G401 (cell line): ENCODE measurements at regions not wholly inside any gene's neighbourhood (a gene's known extent, or its start where the extent isn't known, plus 50 kb on each side); places are given as distances from the start of the nearest gene placed in this dataset.
"Not testable (repeated sequence)": the region's sequence is repeated elsewhere in the genome, so short reads cannot be mapped to it uniquely, and the experiment has no call there.

ENCODE experiments used
- DNase-seq: peaks from one replicate; pipeline ENCODE4 v3.0.0-alpha.2; 2015; ENCODE audit warnings: low spot score
- in situ Hi-C: cut with HindIII; loops from 2 replicates; pipeline ENCODE4 v1.10.0; 2016; ENCODE audit warnings: low sequenced_read_pairs, mixed read lengths

DNA sequence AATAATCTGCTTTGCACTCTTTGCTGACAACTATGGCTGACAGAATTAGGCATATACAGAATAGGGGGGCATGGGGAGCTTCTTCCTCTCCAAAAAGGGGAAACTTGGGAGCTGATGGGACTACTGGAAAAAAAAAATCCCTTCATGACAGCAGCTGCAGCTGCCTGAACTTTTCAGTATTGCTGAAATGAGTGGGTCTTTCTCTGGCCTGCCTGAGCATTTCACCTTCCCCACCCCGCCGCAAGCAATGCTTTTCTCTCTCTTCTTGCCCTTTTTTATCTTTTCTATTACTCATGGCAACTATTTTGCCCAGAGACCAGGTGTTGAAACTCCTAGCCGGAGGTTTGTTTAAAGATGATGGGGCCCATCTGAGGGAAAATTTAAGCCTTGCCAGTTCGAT, 244.9 kb downstream of the SEMA3D start:
- in situ Hi-C loops = no loop called here
- no peak for DNase-seq

DNA sequence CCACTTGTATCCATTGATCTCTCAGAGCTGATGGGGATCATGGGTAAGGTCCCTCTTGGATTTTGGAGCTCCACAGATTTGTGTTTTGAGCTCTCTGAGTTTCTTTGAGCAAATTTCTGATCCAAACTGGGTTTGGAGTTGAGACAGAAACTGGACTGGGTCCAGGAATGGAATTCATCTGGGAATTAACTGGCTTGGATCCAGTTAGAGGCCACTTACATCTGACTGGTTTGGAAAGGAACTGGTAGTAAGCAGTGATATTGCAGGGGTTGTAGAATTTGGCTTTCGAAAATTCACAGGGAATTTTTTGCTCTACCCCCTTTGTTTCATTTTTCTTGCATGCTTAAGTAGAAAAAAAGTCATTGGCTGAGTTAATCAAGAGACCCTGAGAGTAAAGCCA, 245.6 kb downstream of the SEMA3D start:
- in situ Hi-C loops = no loop called here
- no peak for DNase-seq

DNA sequence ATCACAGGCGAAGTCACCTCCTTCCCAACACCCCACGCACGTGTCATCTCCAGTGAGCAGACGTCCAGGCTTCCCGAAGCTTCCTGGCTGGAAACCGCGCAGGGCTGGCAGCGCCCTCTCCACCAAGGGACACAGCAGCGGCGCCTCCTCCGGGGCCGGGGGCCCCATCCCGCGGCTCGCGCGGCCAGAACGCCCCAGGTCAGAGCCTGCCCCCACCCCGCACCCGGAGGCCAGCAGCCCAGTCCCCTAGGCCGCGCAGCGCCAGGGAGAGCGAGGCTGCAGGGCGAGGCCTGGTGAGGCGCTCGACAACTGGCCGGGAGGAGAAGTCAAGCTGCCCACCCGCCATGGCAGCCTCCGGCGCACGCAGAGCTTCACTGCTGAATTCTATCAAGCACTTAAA, 247.0 kb downstream of the SEMA3D start:
- no peak for DNase-seq
- in situ Hi-C loops = no loop called here

DNA sequence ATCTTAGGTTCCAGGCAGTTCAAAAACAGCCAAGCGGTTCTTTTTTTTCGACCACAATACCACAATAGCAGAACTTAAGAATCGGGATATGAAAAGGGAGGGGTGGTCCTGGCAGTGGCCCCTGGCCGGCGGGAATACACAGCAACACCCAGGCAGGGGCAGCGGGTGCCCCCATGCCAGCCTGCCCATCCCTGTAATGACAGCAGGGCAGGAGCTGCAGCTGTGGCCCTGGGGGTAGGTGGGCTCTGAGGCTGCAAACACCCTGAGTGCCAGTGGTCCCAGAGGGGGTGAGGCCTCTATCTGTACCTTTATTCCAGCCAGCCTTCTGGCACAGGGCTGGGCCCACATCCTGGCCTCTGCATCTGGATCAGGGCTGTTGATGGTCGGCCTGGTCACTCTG, 247.4 kb downstream of the SEMA3D start:
- DNase-seq = no peak
- in situ Hi-C loops = no loop called here

DNA sequence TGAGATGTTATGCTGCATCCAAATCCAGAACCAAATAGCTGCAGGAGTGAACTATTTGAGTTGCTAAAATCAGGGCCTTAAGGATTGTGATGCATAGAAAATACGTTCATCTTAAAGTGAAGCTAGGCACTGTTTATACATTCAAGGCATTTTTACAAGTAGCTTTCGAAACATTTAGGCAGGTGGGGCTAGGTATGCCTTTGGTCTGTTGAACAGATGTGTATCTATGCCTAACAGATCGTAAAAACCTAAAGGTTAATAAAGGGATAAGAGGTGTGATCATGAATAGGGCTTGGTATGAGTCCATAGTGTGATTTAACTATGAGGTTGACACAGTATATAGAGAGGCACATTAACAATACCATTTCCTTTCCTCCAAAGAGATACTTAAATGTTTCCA, 262.5 kb downstream of the SEMA3D start:
- DNase-seq = no peak
- in situ Hi-C loops = no loop called here

DNA sequence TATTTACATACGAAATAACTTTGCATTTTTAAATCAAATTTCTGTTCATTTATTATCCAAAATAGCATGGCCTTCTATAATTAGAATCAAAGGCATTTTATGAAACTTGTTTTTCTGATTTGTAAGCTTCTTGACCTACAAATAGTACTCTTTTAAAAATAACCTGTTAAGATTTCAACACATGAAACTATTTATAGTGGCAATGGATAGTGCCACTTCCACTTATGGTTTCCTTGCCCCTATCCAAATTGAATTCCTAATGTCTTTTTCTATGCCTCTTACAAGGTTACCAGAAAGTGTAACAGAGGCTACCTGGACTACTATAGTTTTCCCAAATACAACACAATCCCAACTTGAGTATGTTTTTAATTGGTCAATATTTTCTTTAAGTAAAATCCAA, 263.5 kb downstream of the SEMA3D start:
- no peak for DNase-seq
- in situ Hi-C loops = no loop called here

DNA sequence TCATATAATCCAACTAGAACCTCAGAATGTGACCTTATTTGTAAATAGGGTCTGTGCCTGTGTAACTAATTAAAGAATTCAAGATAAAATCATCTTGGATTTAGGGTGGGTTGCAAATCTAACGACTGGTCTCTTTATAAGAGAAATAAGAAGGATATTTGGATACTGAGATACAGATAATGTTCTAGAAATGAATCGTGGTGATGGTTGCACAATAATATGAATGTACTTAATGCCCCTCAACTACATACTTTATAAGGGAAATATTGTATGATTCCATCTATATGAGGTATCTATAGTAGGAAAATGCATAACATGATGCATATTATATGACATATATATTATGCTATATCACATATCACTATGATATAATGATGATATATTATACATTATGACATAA, 265.7 kb downstream of the SEMA3D start:
- in situ Hi-C loops = no loop called here

DNA sequence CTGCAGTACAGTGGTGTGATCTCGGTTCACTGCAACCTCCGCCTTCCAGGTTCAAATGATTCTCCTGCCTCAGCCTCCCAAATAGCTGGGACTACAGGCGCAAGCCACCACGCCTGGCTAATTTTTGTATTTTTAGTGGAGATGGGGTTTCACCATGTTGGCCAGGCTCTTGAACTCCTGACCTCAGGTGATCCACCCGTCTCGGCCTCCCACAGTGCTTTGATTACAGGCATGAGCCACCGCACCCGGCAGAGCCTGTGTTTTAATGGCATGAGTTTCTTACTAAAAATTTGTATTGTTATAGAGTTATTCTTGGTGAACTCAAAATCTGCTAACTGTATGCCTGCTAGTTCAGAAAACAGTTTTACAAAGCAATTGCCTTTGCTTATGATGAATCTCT, 269.9 kb downstream of the SEMA3D start:
- in situ Hi-C loops, DNase-seq: not testable (repeated sequence)

More for the DNA sequence above, 265.7 kb downstream of the SEMA3D start:
- no peak for DNase-seq

DNA sequence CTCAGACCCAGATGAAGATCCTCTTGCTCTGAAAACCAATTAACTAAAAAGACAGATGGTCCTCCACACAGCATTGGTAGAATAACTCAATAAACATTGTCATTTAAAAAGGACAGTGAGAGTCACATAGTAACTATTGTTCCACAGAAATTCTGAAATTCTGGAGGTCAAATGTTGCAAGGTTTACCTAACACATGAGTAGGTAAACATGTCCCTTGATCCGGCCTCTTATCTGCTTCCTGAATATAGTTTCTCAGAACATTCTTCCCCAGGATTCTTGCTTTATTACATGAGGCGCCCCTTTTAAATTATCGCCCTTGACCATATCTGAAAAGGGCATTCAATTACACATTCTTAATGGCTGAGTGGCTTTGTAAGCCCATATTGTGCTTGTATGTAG, 270.7 kb downstream of the SEMA3D start:
- in situ Hi-C loops = no loop called here
- no peak for DNase-seq

DNA sequence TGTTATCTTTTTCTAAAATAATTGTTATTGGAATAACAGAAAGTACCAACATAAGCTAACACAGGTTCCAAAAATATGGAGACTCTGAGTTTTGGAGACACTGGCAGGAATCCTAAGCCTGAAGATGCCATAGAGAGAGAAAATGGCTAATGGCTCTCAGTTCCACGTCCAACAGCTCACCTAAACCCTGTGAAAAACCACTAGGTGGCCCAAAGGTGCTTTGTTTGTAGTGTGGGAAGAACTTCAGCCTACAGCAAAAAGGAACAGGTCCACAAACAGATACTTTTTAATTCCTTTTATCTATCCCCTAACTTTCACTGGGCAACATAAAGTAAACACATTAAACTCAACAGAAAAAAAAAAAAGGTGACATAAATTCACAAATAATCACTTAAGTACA, 272.3 kb downstream of the SEMA3D start:
- in situ Hi-C loops = no loop called here
- DNase-seq = no peak

DNA sequence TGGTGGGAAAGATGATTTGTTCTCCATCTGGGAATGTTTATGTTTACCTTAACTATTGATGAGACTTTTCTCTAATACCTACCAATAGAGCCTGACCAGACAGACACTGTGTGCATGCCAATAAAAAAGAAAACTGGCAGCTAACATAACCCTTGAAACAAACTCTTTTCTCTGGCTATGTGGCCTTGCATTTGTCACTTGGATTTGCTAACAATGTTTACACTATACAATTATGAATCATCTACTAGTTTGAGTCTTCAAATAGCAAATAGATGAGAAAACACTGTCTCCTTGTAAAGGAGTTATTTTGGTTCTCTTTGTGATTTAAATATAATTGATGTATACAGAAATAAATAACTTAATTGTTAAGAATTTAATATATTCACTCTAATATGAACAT, 273.1 kb downstream of the SEMA3D start:
- no peak for DNase-seq
- in situ Hi-C loops = no loop called here

DNA sequence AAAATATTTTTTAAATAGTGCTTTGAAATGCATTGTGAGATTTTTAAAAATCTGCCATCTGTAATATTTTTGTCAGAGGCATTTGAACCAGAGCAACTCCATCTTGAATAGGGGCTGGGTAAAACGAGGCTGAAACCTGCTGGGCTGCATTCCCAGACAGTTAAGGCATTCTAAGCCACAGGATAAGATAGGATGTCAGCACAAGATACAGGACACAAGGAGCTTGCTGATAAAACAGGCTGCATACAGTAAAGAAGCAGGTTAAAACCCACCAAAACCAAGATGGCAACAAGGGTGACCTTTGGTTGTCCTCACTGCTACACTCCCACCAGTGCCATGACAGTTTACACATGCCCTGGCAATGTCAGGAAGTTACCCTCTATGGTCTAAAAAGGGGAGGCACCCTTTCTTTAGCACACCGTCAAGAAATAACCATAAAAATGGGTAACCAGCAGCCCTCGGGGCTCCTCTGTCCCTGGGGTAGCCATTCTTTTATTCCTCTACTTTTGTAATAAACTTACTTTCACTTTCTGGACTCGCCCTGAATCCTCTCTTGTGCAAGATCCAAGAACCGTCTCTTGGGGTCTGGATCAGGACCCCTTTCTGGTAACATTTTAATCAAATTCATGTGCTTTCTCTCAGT, 273.7 kb downstream of the SEMA3D start:
- in situ Hi-C loops = no loop called here

DNA sequence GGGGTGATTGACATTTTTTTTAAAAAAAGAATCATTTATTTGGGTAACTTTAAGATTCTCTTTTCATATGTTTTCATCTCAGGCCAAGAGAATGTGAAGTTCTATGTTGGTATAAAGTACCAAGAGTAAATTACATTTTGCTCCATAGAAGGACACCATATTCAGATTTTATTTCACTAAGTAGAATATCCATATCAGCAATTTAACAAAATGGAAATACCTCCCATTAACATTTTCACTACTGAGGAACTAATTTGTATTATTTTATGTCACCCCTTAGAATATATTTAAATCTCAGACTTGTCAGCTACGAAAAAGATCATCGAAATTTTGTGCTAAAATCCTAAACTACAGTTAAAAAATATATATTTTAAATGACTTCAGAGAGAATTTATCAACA, 274.3 kb downstream of the SEMA3D start:
- in situ Hi-C loops = no loop called here
- no peak for DNase-seq

More for the DNA sequence above, 273.7 kb downstream of the SEMA3D start:
- DNase-seq = no peak

DNA sequence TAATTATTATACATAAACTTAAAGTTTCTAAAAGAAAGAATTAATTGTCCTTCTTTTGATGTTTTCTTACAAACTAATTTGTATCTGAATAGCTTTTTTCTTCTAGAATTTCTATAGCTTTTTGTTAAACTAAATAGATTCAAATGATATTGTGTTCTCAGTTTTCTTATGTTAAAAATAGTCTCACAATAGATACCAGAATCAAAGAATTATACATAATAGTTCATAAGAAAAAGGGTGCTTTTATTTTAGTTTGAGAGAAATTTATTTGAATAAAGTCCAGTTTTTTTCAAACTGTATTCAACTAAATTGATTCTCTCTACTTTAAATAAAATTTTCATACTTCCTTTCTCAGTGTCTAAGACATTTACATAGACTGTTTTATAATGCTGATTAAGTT, 274.8 kb downstream of the SEMA3D start:
- no peak for DNase-seq
- in situ Hi-C loops = no loop called here

DNA sequence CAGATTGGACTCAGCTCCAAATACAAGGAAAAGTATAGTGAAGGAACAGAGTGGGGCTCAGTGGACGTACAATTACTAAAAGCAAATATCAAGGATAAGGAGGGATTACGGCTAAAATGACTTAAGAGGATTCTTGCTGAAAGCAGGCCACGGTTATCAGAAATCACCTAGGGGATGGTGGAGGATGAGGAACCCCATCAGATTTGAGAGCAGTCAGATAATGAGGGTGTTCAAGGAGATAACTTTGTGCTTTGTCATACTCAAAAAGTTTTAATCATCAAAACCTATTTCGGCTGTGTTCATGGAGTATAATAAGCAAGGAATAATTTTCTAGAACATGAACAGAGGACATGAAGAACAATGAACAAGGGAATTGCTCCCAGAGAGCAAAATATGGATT, 275.8 kb downstream of the SEMA3D start:
- DNase-seq = no peak
- in situ Hi-C loops = no loop called here

DNA sequence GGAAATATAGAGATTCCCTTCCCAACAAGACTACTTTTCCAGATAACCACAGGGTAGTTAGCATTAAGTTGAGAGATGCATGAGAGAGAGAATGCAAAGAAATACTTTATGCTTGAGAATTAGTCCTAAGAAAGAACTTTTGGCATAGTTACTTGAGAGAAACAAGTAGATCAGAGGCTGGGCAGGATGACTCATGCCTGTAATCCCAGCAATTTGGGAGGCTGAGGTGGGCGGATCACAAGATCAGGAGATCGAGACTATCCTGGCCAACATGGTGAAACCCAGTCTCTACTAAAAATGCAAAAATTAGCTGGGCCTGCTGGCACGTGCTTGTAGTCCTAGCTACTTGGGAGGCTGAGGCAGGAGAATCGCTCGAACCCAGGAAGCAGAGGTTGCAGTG, 276.5 kb downstream of the SEMA3D start:
- DNase-seq, in situ Hi-C loops: not testable (repeated sequence)

DNA sequence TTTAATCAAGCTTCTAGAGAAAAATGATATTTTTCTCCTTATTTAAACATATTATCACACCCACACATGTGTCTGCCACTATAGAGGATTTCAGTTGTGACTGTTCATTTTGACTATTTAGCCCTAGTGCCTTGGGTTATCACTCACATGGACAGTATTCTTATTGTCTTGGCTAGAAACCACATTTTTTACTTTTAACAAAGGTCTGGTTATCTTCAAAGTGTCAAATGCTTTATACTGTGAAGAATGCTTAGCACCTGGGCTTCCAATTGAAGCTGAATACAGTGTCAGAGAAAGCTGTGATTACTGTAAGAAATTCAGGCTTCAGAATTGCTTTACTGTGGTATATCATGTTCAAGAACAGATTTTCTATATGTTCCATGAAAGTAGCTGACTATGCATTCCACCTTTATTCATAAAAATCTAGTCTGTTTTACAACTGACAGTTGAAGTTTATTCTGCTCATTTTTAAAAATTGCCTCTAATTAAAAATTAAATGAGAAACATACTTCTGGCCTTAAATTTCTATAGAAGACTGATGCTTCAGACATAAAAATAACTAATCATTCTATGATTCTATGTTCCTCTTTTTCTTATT, 278.6 kb downstream of the SEMA3D start:
- in situ Hi-C loops = no loop called here
- DNase-seq = no peak

DNA sequence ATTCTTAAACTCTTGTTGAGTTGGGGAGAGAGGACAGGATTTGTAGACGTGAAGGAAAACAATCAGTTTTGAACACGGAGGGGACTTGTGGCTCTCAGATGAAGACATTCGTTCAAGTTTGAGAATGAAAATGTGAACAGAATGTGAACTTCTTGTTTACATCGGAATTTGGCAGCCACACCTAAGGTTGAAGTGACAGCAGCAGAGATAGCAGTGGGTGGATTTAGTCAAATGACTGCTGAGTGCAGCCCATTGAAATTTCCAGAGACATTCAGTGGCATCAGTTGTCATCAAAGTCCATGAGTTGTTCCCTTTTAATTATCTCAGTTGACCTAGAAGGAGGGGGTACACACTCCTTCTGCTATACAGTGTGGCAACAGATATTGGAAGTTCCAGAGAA, 280.0 kb downstream of the SEMA3D start:
- in situ Hi-C loops = no loop called here
- DNase-seq = no peak

DNA sequence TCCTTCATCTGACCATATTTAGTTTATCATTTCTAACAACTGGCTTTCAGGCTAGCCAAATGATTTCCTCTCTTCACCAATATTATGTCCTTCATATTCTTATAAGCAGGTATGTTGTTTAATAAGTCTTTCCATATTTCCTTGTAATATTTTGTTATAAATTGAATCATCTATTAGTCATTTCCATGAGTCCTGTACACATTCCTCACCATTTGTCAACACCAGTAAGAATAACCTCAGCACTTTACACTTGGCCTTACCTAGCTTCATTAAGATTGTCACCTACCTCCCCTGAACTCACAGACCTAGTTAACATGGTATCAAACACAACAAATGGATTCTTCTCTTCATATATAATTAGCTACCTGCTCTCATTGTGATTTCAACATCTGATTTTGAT, 282.3 kb downstream of the SEMA3D start:
- in situ Hi-C loops = no loop called here
- no peak for DNase-seq

DNA sequence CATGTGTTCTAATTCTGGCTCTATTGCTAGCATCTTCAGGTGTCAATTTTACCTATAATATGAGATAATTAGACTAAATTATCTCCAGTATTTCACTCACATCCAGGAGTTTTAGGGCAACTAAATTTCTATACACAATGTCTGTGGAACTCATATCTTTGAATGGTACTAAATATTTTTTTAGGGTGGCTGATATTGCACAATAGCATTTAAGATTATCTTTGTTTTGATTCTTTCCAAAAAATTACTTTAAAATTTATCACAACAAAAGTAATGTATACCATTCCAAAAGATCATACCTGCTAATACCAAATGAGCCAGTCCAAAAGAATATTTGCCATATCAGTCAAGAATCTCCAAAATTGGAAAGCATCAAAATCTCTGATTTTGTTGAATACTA, 285.5 kb downstream of the SEMA3D start:
- in situ Hi-C loops = no loop called here
- no peak for DNase-seq

DNA sequence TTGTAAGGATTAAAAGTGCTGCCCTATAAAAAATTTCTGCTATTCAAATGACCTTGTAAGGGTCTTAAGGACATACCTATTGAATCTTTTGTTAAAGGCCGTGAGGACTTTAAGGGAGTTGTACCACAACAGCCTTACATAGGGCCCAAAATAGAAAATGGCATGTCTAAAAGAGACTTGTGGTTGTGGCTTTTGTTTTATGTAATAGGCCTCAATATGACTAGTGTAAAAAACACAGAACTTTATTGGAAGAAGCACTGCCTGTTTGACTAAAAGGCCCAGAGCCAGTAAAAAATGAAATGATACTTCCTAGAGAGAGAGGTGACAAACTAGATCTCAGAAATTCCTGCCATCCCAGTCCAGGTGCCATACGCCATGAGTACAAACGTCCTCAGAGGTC, 286.6 kb downstream of the SEMA3D start:
- in situ Hi-C loops = no loop called here

More for the DNA sequence above, 286.6 kb downstream of the SEMA3D start:
- no peak for DNase-seq
